K562 (cell line): ENCODE measurements at regions not wholly inside any gene's neighbourhood (a gene's known extent, or its start where the extent isn't known, plus 50 kb on each side); places are given as distances from the start of the nearest gene placed in this dataset.

Source experiments
- CBX2 ChIP-seq: fragments of 200-600 bp; sonication (generic); IDR thresholded peaks from one replicate; pipeline ENCODE4 v1.6.1; 2012; ENCODE audit warnings: mild to moderate bottlenecking, low read length, inconsistent platforms; ENCODE audit not compliant: insufficient read depth, poor library complexity, severe bottlenecking
- DMBX1 ChIP-seq: fragments of 250-450 bp; sonication (Bioruptor Pico); IDR thresholded peaks from 2 replicates; pipeline ENCODE4 v1.8.0; 2022; ENCODE audit warnings: inconsistent platforms, mild to moderate bottlenecking, moderate library complexity, borderline replicate concordance
- DNMT1 ChIP-seq: fragments of 450-650 bp; IDR thresholded peaks from 2 replicates; pipeline ENCODE4 v1.6.1; 2016; ENCODE audit warnings: antibody characterized with exemption, mild to moderate bottlenecking
- ELF4 ChIP-seq: fragments of 450-650 bp; formaldehyde crosslinking; IDR thresholded peaks from 2 replicates; pipeline ENCODE4 v1.4.0; 2022; ENCODE audit warnings: missing genetic modification characterization
- FOXJ3 ChIP-seq: sonication (generic); formaldehyde crosslinking; IDR thresholded peaks from 2 replicates; pipeline ENCODE4 v1.4.0; 2020; ENCODE audit warnings: mild to moderate bottlenecking, missing genetic modification reagents
- HMG20A ChIP-seq: fragments of 450-650 bp; formaldehyde crosslinking; conservative IDR thresholded peaks from 2 replicates; pipeline ENCODE4 v1.4.0; 2020; ENCODE audit warnings: mild to moderate bottlenecking, mixed read lengths
- HNRNPUL1 ChIP-seq: fragments of 200-400 bp; formaldehyde crosslinking; IDR thresholded peaks from 2 replicates; pipeline ENCODE4 v1.6.1; 2017; ENCODE audit warnings: low read length
- L3MBTL2 ChIP-seq: fragments of 450-650 bp; IDR thresholded peaks from 2 replicates; pipeline ENCODE4 v1.6.1; 2016; ENCODE audit warnings: mild to moderate bottlenecking, moderate library complexity
- MTA3 ChIP-seq: fragments of 450-650 bp; formaldehyde crosslinking; IDR thresholded peaks from 2 replicates; pipeline ENCODE4 v1.6.1; 2017; ENCODE audit warnings: mild to moderate bottlenecking, borderline replicate concordance
- PHF21A ChIP-seq: fragments of 450-650 bp; IDR thresholded peaks from 2 replicates; pipeline ENCODE4 v1.6.1; 2017; ENCODE audit warnings: low read depth, borderline replicate concordance
- PHF8 ChIP-seq: fragments of 200-600 bp; sonication (generic); IDR thresholded peaks from 2 replicates; pipeline ENCODE4 v1.6.1; 2012; ENCODE audit warnings: mixed run types, mild to moderate bottlenecking, inconsistent platforms, low read length, moderate library complexity, borderline replicate concordance
- PRPF4 ChIP-seq: fragments of 200-400 bp; formaldehyde crosslinking; IDR thresholded peaks from one replicate; pipeline ENCODE4 v1.6.1; 2017; ENCODE audit warnings: low read length, low read depth, mild to moderate bottlenecking; ENCODE audit not compliant: insufficient read depth, poor library complexity, severe bottlenecking
- RBM34 ChIP-seq: fragments of 200-400 bp; formaldehyde crosslinking; IDR thresholded peaks from 2 replicates; pipeline ENCODE4 v1.6.1; 2018; ENCODE audit warnings: low read length, borderline replicate concordance; ENCODE audit not compliant: insufficient read depth
- RFX5 ChIP-seq: IDR thresholded peaks from 2 replicates; pipeline ENCODE4 v1.6.1; 2011; ENCODE audit warnings: low read depth, mild to moderate bottlenecking, improper control_type of control experiment, low read length
- SMARCA4 ChIP-seq: fragments of 450-650 bp; IDR thresholded peaks from 2 replicates; pipeline ENCODE4 v1.6.1; 2016
- SMARCE1 ChIP-seq: fragments of 450-650 bp; IDR thresholded peaks from 2 replicates; pipeline ENCODE4 v1.7.1; 2016; ENCODE audit warnings: mild to moderate bottlenecking
- SREBF1 ChIP-seq: fragments of 150-350 bp; IDR thresholded peaks from 2 replicates; pipeline ENCODE4 v1.6.1; 2014; ENCODE audit warnings: antibody characterized with exemption, low read depth, low read length, borderline replicate concordance
- TAF7 ChIP-seq: fragments of 450-650 bp; IDR thresholded peaks from 2 replicates; pipeline ENCODE4 v1.6.1; 2016; ENCODE audit warnings: missing genetic modification characterization, missing compliant biosample characterization
- TARDBP ChIP-seq: fragments of 450-650 bp; IDR thresholded peaks from 2 replicates; pipeline ENCODE4 v1.6.1; 2016
- ZEB2 ChIP-seq: fragments of 450-650 bp; IDR thresholded peaks from 2 replicates; pipeline ENCODE4 v1.6.1; 2016
- ZNF431 ChIP-seq: sonication (generic); formaldehyde crosslinking; IDR thresholded peaks from 2 replicates; pipeline ENCODE4 v1.8.0; 2022; ENCODE audit warnings: mild to moderate bottlenecking, missing genetic modification reagents
- ZNF644 ChIP-seq: fragments of 200-800 bp; sonication (Bioruptor generic); IDR thresholded peaks from 2 replicates; pipeline ENCODE4 v1.6.1; 2016; ENCODE audit warnings: low read depth, missing genetic modification characterization, missing compliant biosample characterization
- ZZZ3 ChIP-seq: fragments of 450-650 bp; IDR thresholded peaks from 2 replicates; pipeline ENCODE4 v1.6.1; 2016; ENCODE audit warnings: antibody characterized with exemption, mild to moderate bottlenecking, moderate library complexity
- TF ChIP-seq, protein P1 (sequence below), 2 experiments: fragments of 450-650 bp; IDR thresholded peaks; 2 replicates each; pipeline ENCODE4 v1.6.1; 2016
- TF ChIP-seq, protein P2 (sequence below): IDR thresholded peaks from 2 replicates; pipeline ENCODE4 v1.6.1; 2014; ENCODE audit warnings: antibody characterized with exemption
- TF ChIP-seq, protein P3 (sequence below), 3 experiments: IDR thresholded peaks in 2 of 3; conservative IDR thresholded peaks in 1 of 3; 2 replicates each; pipeline ENCODE4 v1.5.1; 2011 to 2012; ENCODE audit warnings: low read length in 3 of 3, mild to moderate bottlenecking in 3 of 3, control low read depth in 2 of 3, improper control_type of control experiment in 1 of 3, inconsistent platforms in 1 of 3, low read depth in 1 of 3, mixed read lengths in 1 of 3, moderate library complexity in 1 of 3; ENCODE audit not compliant: insufficient read depth in 2 of 3

DNA sequence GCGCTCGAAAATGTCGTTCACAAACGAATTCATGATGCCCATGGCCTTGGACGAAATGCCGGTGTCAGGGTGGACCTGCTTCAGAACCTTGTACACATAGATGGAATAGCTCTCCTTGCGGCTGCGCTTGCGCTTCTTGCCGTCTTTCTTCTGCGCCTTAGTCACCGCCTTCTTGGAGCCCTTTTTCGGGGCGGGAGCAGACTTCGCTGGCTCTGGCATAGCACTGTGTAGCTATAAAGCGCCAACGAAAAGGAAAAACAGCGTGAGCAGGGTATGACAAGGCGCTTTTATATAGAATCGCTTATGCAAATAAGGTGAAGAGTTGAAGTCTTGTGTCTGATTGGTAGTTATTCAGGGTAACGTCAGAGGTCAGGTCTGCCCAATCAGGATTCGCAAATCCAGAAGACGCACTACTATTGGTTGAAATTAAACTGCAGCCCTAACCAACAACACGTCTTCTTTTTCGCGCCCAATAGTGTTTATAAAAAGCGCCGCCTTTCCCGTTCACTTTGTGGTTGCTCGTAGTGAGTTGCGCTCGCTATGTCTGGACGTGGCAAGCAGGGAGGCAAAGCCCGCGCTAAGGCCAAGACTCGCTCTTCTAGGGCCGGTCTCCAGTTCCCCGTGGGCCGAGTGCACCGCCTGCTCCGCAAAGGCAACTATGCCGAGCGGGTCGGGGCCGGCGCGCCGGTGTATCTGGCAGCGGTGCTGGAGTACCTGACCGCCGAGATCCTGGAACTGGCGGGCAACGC lies 114.8 kb upstream of the PRSS16 start (continued):
- no peak for TF ChIP-seq DNMT1
- TF ChIP-seq ELF4 (CRISPR knock-in tag): peak; percentile 55; the same call in 1 of the 2 replicates
- peak; percentile 57 for TF ChIP-seq DMBX1
- TF ChIP-seq ZZZ3: no peak
- TF ChIP-seq SREBF1: 0 out of 2 replicates have a peak, but pooled peaks have one; percentile 45
- TF ChIP-seq PHF21A: no peak
- TF ChIP-seq PRPF4: peak; percentile 100
- TF ChIP-seq L3MBTL2: peak; percentile 32; the same call in 1 of the 2 replicates
- TF ChIP-seq HNRNPUL1: 0 out of 2 replicates have a peak, but pooled peaks have one; percentile 40
- no peak for TF ChIP-seq CBX2
- TF ChIP-seq SMARCE1: no peak
- TF ChIP-seq PHF8: peak; percentile 70; the same call in 1 of the 2 replicates
- peak; percentile 85 for TF ChIP-seq RFX5
- no peak for TF ChIP-seq SMARCA4
- no peak for TF ChIP-seq RBM34
- 0 out of 2 replicates have a peak, but pooled peaks have one; percentile 40 for TF ChIP-seq FOXJ3 (CRISPR knock-in tag)
- TF ChIP-seq HMG20A (CRISPR knock-in tag): no peak
- peak; percentile 100 for TF ChIP-seq MTA3
- TF ChIP-seq TARDBP: peak; percentile 47; the same call in 1 of the 2 replicates
- TF ChIP-seq, protein P1, sequence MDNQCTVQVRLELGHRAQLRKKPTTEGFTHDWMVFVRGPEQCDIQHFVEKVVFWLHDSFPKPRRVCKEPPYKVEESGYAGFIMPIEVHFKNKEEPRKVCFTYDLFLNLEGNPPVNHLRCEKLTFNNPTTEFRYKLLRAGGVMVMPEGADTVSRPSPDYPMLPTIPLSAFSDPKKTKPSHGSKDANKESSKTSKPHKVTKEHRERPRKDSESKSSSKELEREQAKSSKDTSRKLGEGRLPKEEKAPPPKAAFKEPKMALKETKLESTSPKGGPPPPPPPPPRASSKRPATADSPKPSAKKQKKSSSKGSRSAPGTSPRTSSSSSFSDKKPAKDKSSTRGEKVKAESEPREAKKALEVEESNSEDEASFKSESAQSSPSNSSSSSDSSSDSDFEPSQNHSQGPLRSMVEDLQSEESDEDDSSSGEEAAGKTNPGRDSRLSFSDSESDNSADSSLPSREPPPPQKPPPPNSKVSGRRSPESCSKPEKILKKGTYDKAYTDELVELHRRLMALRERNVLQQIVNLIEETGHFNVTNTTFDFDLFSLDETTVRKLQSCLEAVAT (IDR thresholded peaks at IDR 0.05): peak in 1 of 2 experiments; percentile 100
- peak; percentile 92 for TF ChIP-seq TAF7
- TF ChIP-seq ZNF644: peak; percentile 86
- TF ChIP-seq, protein P2, sequence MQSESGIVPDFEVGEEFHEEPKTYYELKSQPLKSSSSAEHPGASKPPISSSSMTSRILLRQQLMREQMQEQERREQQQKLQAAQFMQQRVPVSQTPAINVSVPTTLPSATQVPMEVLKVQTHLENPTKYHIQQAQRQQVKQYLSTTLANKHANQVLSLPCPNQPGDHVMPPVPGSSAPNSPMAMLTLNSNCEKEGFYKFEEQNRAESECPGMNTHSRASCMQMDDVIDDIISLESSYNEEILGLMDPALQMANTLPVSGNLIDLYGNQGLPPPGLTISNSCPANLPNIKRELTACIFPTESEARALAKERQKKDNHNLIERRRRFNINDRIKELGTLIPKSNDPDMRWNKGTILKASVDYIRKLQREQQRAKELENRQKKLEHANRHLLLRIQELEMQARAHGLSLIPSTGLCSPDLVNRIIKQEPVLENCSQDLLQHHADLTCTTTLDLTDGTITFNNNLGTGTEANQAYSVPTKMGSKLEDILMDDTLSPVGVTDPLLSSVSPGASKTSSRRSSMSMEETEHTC: no peak; the same call in 1 of the 2 replicates
- no peak for TF ChIP-seq ZEB2
- TF ChIP-seq ZNF431: peak; percentile 84
- TF ChIP-seq, protein P3, sequence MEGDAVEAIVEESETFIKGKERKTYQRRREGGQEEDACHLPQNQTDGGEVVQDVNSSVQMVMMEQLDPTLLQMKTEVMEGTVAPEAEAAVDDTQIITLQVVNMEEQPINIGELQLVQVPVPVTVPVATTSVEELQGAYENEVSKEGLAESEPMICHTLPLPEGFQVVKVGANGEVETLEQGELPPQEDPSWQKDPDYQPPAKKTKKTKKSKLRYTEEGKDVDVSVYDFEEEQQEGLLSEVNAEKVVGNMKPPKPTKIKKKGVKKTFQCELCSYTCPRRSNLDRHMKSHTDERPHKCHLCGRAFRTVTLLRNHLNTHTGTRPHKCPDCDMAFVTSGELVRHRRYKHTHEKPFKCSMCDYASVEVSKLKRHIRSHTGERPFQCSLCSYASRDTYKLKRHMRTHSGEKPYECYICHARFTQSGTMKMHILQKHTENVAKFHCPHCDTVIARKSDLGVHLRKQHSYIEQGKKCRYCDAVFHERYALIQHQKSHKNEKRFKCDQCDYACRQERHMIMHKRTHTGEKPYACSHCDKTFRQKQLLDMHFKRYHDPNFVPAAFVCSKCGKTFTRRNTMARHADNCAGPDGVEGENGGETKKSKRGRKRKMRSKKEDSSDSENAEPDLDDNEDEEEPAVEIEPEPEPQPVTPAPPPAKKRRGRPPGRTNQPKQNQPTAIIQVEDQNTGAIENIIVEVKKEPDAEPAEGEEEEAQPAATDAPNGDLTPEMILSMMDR (IDR thresholded peaks at IDR 0.05 in 2 of 3, conservative IDR thresholded peaks at IDR 0.05 in 1 of 3; ENCODE audit: insufficient read depth in 2 of 3, low read depth in 1 of 3, low read length in 3 of 3): peak in 1 of 3 experiments; percentile 7; a peak in 1 of 6 replicates
